ENCODE measurements at regions not wholly inside any gene's neighbourhood (a gene's known extent, or its start where the extent isn't known, plus 50 kb on each side); places are given as distances from the start of the nearest gene placed in this dataset.

DNA sequence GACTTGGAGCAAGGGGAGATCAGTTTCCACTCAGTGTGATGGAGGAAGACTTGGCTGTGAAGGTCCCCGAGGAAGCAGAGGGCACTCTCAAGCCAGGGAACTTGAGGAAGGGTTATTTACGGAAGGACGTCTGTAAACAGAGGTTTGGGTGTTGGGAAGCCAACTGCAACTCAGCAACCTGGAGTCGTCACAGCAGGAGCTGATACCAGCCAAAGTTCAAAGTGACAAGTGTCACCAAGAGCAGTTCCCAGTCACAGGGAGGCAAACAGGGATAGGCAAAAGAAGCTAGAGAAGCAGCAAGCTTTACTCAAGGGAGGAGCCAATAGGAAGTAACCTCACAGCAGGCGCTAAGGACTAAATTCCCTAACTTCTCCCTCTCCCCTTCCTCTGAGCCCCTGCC is 205.5 kb downstream of the EFNB2 start:
- Histone ChIP-seq H2AFZ (ENCODE audit: low read depth) (no peak overlapping the region), H3K9ac (no peak overlapping the region), H4K20me1 (ENCODE audit: insufficient read depth) (no peaks in the 10 kb centered on the region), H3K79me2 (ENCODE audit: insufficient read depth, low read depth) (no peaks in the 10 kb centered on the region), H3K4me2 (no peak overlapping the region), H3K4me1 (ENCODE audit: low read depth, poor library complexity, severe bottlenecking) (no peaks in the 10 kb centered on the region), H3K4me3 (IDR thresholded peaks at IDR 0.05; ENCODE audit: insufficient read depth, low read depth, low read length) (no peak overlapping the region), H3K36me3 (ENCODE audit: insufficient read depth) (no peaks in the 10 kb centered on the region), H3K27ac (no peak overlapping the region), H3K27me3 (ENCODE audit: insufficient read depth, low read depth) (no peaks in the 10 kb centered on the region)
- TF ChIP-seq, protein P1, sequence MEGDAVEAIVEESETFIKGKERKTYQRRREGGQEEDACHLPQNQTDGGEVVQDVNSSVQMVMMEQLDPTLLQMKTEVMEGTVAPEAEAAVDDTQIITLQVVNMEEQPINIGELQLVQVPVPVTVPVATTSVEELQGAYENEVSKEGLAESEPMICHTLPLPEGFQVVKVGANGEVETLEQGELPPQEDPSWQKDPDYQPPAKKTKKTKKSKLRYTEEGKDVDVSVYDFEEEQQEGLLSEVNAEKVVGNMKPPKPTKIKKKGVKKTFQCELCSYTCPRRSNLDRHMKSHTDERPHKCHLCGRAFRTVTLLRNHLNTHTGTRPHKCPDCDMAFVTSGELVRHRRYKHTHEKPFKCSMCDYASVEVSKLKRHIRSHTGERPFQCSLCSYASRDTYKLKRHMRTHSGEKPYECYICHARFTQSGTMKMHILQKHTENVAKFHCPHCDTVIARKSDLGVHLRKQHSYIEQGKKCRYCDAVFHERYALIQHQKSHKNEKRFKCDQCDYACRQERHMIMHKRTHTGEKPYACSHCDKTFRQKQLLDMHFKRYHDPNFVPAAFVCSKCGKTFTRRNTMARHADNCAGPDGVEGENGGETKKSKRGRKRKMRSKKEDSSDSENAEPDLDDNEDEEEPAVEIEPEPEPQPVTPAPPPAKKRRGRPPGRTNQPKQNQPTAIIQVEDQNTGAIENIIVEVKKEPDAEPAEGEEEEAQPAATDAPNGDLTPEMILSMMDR (conservative IDR thresholded peaks at IDR 0.05; ENCODE audit: low read depth, low read length): no peak

DNA sequence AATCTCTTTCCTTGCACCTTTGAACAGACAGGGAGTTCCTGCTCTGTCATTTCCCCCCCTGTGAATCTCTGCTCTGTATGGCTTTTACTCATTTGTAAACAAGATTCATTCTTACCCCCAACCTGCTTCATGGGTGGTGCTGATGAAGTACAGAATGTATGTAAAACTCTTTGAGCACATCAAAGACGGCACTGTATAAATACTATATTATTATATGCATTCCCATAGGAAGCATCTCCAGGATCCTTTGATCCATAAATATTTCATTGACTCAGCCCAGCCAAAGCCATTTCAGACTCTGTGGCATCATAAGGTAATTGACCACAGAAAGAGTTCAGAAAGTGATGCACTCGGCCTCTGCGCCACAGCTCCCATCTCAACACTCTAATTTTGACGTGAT is 208.7 kb downstream of the EFNB2 start:
- Histone ChIP-seq H3K36me3 (ENCODE audit: insufficient read depth) (no peaks in the 10 kb centered on the region), H3K9ac (no peak overlapping the region), H4K20me1 (ENCODE audit: insufficient read depth) (no peaks in the 10 kb centered on the region), H3K4me2 (no peak overlapping the region), H3K4me1 (ENCODE audit: low read depth, poor library complexity, severe bottlenecking) (no peaks in the 10 kb centered on the region), H3K79me2 (ENCODE audit: insufficient read depth, low read depth) (no peaks in the 10 kb centered on the region), H3K4me3 (IDR thresholded peaks at IDR 0.05; ENCODE audit: insufficient read depth, low read depth, low read length) (no peak overlapping the region), H3K27me3 (ENCODE audit: insufficient read depth, low read depth) (no peaks in the 10 kb centered on the region), H2AFZ (ENCODE audit: low read depth) (no peak overlapping the region), H3K27ac (no peak overlapping the region)
- TF ChIP-seq, protein P1 (conservative IDR thresholded peaks at IDR 0.05; ENCODE audit: low read depth, low read length): no peak

DNA sequence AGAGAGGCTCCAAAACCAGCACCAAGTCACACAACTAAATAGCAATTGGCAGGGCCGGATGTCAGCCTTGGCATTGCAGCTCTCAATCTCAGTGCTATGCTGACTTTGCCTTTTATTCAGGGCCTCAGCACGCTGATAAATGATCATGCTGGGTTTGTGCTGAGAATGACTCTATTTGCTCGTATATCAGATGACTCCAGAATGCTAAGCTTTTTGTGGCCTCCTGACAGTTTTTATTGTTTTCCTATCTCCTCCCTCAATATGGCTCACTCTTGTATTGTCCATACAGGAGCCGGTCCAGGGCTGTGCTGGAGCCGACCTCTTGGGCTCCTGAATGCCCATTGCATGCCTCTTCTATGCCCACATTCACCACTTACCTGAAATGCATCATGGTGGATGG is 211.0 kb downstream of the EFNB2 start:
- Histone ChIP-seq H3K9ac (no peak overlapping the region), H3K79me2 (ENCODE audit: insufficient read depth, low read depth) (no peaks in the 10 kb centered on the region), H3K4me1 (ENCODE audit: low read depth, poor library complexity, severe bottlenecking) (no peaks in the 10 kb centered on the region), H4K20me1 (ENCODE audit: insufficient read depth) (no peaks in the 10 kb centered on the region), H3K4me3 (IDR thresholded peaks at IDR 0.05; ENCODE audit: insufficient read depth, low read depth, low read length) (no peak overlapping the region), H3K27me3 (ENCODE audit: insufficient read depth, low read depth) (no peaks in the 10 kb centered on the region), H3K27ac (no peak overlapping the region), H3K36me3 (ENCODE audit: insufficient read depth) (no peaks in the 10 kb centered on the region), H3K4me2 (no peak overlapping the region), H2AFZ (ENCODE audit: low read depth) (no peak overlapping the region)
- TF ChIP-seq, protein P1 (conservative IDR thresholded peaks at IDR 0.05; ENCODE audit: low read depth, low read length): no peak

DNA sequence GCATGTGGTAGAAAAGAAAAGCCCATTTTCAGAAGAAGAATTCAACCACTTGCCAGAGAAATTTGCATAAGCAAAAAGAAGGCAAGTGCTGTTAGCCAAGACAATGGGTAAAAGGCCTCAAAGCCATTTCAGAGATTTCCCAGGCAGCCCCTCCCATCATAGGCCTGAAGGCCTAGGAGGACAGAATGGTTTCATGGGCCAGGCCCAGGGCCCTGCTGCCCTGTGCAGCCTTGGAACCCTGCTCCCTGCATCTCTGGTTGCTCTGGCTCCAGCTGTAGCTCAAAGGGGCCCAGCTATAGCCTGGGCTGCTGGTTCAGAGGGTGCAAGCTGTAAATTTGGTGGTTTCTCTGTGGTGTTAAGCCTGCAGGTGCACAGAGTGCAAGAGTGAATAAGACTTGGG is 212.8 kb downstream of the EFNB2 start:
- Histone ChIP-seq H3K27me3 (ENCODE audit: insufficient read depth, low read depth) (no peaks in the 10 kb centered on the region), H3K36me3 (ENCODE audit: insufficient read depth) (no peaks in the 10 kb centered on the region), H3K4me3 (IDR thresholded peaks at IDR 0.05; ENCODE audit: insufficient read depth, low read depth, low read length) (no peak overlapping the region), H3K4me1 (ENCODE audit: low read depth, poor library complexity, severe bottlenecking) (no peaks in the 10 kb centered on the region), H2AFZ (ENCODE audit: low read depth) (no peak overlapping the region), H3K4me2 (no peak overlapping the region), H4K20me1 (ENCODE audit: insufficient read depth) (no peaks in the 10 kb centered on the region), H3K9ac (no peak overlapping the region), H3K27ac (no peak overlapping the region), H3K79me2 (ENCODE audit: insufficient read depth, low read depth) (no peaks in the 10 kb centered on the region)
- TF ChIP-seq, protein P1 (conservative IDR thresholded peaks at IDR 0.05; ENCODE audit: low read depth, low read length): no peak

Measured in KMS-11 (cell line).